Cerebellar cortex (tissue), 1 donor: ENCODE measurements at regions not wholly inside any gene's neighbourhood (a gene's known extent, or its start where the extent isn't known, plus 50 kb on each side); places are given as distances from the start of the nearest gene placed in this dataset.

Source experiments
- DNase-seq: peaks from one replicate; pipeline ENCODE4 v3.0.0-alpha.2; 2015; ENCODE audit warnings: low spot score

DNA sequence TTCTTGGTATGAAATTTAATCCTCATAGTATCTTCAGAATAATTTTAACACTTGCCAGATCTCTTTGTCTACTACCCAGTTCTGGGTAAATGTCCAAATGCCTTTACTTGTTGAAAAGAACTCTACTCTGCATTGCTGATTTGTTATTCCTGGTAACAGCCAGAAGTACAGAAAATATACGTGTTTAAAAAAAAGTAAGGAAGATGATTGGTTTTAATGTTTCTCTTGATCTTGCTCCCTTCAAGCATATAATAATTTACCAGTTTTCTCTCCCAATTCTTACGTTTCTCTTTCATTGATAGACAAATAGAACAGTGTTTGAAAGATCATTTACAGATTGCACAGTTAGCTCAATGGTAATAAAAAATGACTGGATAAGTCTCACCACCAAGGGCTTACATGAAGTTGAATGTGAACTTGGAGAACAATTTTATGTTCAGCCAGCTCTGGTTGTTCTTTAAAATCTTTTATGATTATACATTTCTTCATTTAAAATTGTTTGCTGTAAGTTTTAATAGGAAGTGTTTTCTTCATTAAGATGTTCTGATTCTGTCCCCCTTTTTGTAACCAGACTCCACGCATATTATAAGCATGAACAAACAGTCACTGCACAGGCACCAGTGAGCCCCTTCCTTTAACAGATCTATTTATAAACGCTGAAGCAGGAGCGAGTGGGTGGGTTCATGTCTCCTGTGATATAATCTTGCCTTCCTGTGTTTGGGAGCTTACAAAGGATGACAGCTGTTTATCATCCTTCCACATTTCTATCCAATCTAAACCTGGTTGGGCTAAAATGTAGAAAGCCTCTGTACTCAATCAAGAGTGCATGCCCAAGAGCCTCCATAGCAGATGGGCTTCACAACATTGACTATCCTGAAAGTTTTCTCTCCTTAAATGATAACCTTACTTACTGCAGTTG is 299.5 kb downstream of the PRL start:
- no peak for DNase-seq

DNA sequence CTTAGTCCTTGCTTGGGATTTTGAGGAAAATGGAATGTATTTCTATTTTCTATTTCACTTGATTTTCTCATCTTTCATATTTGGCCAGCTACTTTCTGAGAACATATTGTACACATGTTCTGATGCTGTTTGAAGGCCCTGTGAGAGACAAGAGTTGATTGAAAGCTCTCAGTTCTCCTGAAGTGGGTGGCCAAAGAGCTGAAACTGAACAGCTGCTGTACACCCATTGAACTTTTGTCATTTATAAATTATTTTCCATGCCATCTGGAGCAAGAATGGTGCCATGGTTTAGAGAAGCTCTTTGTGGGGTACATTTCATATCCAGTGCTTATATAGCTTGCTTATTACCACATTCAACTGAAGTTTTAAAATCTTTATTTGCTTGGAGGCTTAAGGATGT is 298.3 kb downstream of the PRL start:
- DNase-seq, result no peak

DNA sequence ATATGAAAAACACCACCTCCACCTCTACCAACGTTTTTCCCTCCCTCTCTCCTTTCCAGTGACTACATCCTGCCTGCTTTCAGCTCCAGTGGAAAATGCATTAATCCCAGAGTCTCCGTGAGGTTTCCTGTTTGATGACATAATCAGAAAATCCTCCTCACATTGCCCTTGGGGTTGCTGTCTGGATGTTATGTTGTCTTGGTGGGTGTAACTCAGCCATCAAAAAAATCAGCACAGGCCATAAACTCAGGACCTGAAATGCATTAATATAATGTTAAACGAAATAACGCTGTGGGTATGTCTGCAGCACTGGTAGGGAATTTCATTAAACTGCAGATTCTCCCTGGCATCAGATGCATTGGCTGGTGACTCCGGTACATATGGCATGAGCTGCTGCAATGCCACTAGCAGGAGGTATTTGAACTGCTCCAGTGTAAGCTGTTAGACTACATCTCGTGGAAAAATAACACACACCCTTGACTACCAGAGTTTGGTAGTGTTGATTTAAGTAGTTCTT is 297.8 kb downstream of the PRL start:
- DNase-seq, result peak; percentile 23

DNA sequence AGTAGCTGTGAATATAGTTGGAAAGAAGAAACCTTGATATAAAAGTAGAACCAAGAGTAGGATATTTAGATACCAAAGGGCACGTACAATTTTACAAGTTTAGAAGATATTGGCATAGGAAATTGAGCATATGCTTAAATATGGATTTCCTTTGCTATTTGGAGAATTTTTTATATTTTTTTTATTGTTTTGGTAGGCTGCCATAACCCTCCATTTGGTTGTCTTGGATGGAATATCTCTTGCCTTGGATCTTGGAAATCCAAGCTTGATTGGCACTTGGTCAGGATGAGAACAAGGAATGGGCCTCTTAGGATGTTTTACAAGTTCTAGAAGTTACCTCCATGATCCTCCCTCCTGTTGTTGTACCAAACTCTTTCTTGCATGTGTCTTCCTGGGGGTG is 297.1 kb downstream of the PRL start:
- DNase-seq, result no peak

DNA sequence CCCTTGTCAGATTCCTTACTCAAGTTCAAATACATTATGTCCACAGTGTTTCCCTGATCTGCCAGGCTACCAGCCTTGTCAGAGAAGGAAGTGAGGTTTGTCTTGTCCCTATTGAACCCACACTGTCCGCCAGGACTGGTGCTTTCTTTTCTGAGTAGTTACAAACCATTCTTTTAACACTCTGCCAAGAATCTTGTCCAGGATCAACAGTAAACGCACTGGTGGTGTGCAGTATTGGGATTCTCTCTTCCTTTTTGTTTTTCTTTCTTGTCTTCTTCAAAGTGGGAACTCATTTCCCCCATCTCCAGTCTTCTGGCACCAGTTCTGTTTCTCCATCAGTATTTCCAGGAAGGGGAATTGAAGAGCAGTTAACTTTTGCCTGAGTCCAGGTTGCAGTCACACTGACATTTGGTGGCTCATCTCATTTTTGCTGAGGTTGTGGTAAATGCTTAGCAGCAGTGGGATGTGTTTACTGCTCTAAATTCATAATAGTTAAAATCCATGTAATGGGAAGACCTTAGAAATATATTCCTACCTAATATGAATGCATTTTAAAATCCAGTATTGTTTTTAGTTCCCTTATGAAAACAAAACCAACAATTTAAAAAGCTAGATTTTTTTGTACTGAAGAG is 295.3 kb downstream of the PRL start:
- no peak for DNase-seq

DNA sequence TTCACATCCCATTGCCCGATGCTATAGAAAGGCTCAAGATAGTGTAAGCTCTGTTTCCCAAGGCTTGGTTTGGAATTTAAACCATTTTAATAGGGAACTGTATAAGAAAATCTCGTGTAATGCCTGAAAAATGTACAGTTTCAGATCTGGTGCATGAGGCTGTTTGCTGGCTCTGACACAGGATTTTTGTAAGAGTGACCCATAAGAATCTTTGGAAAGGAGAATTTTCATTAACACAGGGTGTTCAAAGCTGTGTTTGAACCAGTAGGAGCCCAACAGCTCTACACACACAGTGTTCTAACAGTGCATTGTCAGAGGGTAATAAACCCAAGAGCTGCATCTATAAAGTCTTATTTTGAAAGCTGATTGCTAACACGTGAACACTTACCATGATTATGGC is 293.5 kb downstream of the PRL start:
- no peak for DNase-seq

DNA sequence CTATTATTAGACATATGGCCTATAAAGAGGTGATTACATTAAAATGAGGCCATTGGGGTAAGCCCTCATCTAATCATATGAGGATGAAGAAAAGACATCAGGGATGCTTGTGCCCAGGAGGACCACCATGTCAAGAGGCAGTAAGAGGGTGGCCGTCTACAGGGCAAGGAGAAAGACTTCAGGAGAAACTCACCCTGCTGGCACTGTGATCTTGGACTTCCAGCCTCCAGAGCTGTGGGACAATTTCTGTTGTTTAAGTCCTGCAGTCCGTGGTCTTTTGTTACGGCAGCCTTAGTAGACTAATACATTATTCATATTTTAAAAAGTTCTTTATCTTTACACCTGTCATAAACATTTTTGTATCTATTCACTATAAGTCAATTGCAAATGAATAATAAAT is 290.0 kb downstream of the PRL start:
- DNase-seq, result no peak

DNA sequence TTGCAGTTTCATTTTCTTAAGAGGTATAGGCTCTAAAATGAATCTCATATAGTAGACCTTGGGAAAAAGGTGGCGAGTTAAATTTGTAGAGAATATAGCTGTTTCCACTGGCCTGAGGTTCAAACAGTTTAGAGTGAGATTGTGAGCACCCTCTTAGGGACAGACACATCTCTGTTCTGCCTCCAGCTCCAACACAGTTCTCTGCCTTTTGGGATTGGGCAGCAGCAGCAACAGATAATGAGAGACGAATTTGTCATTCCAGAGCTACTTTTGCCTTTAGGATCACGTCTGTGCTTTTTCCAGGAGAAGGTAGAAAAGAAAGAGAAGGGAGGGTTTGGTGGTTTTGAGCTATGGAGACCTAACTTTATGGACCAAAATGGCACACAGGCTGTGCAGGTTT is 289.4 kb downstream of the PRL start:
- DNase-seq, result no peak

DNA sequence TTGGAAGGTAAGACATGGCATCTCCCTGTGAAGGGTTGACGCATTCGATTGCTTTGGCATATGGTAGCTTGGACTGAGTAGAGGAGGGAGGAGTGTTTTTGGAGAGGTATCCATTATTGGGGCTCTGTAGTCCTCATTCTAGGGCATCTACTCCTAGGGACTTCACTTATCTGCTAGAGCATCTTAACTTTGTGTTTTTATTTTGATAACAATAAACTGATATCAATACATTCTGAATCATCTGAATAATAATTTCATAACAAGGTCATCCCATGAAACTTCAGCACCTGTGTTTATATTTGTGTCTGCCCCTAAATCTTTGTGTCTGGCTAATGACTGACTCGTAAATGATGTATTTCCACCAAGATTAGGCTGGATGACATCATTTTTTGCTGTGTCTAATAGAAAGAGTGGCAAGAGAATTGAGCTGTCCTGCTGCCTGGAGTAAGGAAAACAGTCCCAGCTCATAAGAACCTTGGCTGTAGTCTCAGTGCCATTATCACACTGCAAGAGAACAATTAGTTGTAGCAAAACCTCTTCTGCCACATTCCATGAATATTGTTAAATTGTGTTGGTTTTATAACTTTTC is 288.5 kb downstream of the PRL start:
- no peak for DNase-seq

DNA sequence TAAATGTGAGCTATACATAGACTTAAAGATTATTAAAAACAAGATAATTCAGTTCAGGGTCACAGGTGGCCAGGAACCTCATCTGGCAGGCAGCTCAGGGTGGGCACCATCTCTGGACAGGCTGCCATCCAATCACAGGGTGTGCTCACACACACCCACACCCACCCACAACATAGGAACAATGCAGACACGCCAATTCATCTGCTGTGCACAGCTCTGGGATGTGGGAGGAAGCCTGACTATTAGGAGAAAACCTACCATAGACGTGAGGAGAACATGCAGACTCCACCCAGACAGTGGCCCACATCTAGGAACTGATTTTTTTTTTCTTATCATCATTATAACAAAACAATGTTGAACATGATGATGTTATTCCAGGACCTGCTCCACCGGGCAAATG is 286.7 kb downstream of the PRL start:
- DNase-seq, result no peak

DNA sequence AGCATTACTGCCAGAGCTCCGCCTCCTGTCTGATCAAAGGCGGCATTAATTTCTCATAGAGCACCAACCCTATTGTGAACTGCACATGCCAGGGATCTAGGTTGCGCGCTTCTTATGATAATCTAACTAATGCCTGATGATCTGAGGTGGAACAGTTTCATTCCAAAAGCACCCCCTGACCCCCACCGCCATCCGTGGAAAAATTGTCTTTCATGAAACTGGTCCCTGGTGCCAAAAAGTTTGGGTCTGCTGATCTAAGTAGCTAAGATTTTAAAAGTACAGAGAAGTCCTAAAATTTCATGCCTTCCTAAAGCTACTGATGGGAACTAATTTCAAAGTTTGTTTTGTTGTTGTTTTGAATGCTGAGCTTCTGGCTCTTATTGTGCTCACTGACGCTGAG is 281.6 kb downstream of the PRL start:
- DNase-seq, result no peak

DNA sequence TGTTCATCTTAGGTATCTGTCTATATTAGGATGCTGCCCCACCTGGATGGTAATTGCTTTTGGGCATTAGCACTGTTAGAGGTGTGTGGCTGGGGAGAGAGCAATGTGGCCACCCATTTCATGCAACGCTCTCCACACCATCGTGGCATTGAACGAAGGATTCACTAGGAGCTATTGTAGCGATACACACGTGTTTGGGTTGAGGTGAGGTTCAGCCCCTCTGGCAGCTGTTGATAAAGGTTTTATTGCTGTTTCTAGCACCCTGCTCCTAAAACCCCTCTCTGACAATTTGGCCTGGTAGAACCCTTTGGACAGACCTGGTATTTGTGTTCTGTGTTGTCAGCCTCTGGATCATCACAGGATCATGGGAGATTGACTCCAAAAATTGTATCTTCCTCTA is 280.9 kb downstream of the PRL start:
- DNase-seq, result no peak

DNA sequence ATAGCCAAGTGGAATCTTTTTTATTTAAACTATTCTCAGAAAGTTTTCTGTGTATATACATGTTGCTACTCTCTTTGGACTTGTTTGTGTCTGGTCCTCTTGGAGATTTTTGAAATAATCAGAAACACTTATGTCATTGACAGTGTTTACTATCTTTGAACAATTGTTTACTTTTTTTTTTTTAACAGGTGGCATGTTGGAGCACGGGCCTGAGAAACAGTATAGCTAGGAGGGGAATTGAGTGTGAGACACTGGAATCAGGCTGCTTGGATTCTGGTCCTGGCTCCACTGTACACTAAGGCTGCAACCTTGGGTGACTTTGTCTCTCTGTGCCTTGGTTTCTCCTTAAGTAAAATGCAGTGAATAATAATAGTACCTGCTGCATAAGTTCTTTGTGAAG is 279.6 kb downstream of the PRL start:
- DNase-seq, result no peak

DNA sequence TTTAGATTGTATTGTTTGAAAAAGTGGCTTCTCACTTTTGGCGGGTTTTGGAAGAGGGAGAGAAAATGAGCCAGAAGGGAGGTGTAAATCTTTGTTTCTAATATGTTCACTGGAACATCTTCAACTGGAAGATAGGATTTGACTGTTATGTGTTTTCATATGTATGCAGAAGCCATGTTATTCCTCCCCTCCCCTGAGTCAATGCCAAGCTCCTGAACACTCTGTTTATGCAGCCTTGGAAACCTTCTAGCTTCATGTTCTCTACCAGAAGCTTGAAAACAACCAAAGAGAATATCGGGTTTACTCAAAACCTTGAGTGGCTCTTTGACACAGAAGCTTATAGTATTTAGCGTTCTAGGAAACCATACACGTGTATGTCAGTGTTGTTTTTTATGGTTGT is 279.1 kb downstream of the PRL start:
- no peak for DNase-seq

DNA sequence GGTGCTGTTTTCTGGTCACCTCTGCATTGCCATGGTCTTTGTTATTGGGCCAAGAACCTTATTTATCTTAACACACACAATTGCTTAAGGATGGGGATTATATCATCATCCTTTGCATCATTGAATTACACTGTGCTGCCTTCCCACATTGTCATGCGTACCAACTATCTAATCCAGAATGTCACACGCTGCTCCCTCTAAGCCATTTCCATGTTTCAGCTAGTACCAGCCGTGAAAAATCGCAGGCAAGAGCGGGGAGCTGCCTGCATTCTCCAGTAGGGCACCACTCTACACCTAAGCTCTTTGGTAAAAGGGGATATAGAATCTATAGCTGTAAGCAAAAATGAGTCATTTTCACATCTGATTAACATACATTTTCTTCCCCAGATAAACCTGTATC is 277.0 kb downstream of the PRL start:
- no peak for DNase-seq

DNA sequence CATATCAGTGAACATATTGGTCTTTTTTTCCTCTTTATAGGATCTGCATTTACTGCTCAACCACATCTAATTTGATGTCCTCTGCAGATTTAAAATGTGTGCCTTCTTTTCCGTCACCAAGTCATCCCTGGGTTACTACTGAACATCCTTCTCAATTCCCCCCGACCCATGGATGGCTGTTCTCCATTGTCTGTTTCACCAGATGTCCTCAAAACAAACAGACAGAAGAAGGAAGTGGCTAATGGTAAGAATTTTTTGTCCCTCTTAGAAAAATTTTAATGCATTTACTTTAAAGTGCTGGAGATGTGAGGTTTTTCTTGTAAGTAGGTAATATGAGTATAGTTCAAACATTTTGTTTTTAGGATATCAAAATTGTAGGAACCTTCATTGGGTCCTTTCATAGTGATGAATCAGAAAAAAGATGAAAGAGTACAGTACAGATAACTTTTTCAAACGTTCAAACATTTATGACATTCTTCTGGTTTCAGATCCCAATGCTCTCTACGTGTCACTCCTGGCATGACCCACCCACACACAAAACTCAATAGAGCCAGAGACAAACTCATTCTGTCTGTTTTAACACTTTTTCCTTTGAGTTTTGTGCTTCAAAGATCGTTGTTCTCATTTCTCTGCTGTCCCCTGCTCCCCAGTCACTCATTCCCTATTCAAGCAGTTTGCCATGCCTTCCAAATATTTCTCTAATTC is 276.4 kb downstream of the PRL start:
- no peak for DNase-seq

DNA sequence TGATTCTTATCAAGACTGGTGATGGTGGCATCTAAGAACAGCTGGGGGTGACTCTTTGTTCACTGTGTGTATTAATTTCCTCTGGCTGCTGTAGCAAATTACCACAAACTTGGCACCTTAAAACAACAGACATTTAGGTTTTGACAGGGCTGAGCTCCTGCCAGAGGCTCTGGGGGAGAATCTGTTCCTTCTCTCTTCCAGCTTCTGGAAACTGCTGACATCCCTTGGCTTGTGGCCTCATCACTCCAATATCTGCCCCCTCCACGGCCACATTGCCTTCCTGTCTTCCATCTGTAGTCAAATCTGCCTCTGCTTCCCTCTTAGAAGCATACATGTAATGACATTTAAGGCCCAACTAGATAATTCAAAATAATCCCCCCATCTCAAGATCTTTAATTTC is 274.9 kb downstream of the PRL start:
- no peak for DNase-seq

DNA sequence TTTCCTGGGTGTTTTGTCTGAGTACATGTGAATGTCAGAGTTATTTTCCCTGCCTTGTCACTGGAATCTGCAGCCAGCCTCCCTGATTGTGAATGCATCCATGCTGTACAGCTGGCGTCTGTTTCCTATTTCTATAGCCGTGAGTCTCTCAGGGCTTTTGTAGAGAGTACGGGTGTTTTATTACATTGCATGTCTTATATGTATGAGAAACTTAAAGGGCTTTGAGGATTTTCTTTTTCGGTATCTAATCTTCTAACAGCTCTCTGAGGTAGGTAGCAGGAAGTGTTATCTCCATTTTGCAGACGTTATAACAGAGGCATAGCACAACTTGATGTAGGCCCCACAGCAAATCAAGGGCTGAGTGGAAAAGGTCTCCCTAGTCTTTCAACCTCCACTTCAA is 272.9 kb downstream of the PRL start:
- DNase-seq, result no peak

DNA sequence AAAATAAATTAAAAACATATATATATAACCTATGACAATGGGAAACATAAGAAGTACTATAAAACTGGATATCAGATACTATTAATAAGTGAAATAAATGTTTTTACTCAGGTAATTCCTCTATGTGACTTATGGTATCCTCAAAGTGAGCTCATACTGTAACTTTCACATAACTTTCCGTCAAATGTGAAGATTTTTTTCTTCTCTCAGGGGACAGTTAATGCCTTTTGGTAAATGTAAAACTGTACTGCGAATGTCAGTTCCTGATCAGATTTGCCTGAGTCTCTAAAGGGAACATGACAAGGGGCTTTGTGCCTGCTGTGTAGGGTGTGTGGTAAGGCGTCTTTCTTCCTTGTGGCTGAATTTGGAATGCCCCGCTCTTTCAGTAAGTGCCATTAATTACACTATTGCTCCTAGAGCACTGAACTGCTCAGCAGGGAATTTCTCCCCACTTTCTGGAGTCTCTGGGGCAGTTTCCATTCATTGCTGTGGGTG is 271.8 kb downstream of the PRL start:
- DNase-seq, result no peak

DNA sequence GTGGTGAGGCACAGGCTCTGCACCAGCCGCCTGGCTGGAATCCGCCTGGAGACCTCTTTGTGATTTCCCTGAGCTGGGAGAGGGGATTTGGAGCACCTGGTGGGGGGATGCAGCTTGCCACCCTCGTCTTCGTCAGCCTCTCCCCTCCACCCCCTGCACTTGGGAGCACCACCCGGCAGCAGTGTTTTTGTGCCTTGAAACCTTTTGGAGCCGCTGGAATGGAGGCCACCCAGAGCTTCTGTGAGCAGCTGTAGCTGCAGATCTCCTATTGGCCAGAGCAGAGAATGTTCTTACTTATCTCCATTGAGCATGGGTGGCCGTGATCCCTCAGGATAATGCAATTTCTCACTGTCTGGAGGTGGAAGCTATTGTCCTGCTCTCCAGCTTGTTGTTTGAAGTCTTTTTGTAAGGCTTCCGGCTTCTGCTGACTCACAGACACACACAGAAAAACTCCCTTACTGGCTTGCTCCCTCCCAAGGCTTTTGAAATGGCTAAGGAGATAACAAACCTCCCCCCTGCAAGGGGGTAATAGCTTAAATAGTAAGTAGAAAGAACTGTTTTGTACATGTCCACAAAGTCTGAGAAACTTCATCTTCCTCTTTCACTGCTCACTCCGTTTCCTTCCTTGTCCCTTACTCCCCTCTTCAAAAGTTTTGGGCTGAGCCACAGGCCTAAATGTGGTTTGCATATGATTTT is 271.2 kb downstream of the PRL start:
- no peak for DNase-seq

DNA sequence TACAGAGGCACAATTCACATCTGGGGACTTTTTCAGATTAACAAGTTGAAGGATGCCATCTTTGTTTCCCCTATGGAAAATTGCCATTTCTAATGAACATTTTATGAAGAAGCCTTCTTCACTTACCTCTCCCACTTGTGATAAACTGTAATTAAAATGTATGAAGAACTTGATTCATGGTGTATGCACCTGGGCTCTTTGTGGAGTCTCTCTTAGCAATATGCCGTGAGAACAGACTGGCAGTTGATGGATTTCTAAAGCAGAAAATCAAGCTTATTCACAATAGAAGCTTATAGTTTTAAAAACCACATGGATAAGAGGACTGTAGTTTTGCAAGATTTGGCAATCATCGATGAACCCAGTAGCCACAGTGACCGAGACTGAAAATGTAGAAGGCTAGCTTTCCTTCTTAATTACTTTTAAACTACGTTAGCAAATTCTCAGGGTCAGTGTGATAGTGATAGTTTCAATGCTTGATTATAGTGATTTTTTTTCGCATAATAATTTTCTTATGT is 270.6 kb downstream of the PRL start:
- no peak for DNase-seq
